ENCODE measurements at regions not wholly inside any gene's neighbourhood (a gene's known extent, or its start where the extent isn't known, plus 50 kb on each side); places are given as distances from the start of the nearest gene placed in this dataset.
A peak's percentile ranks its signal among the peaks of the same experiment; 100 is the strongest.

DNA sequence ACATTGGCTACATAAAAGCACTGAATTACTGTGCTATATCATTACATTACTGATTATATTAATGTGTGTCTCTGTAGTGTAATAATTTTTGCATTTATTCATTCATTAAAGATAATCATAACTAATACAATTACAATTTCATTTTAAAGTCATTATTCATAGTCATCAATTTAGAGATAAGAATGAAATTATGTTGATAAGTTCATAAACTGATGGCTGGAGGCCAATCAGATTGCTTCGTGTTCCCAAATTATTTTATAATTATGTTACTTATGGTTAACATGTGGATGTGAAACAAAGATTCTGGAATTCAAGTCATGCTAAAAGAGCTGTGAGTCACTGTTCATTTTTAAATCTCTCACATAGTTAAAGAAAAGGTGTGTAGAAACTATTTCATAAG, 223.4 kb upstream of the HAND2 start:
- no peak for FAIRE-seq

DNA sequence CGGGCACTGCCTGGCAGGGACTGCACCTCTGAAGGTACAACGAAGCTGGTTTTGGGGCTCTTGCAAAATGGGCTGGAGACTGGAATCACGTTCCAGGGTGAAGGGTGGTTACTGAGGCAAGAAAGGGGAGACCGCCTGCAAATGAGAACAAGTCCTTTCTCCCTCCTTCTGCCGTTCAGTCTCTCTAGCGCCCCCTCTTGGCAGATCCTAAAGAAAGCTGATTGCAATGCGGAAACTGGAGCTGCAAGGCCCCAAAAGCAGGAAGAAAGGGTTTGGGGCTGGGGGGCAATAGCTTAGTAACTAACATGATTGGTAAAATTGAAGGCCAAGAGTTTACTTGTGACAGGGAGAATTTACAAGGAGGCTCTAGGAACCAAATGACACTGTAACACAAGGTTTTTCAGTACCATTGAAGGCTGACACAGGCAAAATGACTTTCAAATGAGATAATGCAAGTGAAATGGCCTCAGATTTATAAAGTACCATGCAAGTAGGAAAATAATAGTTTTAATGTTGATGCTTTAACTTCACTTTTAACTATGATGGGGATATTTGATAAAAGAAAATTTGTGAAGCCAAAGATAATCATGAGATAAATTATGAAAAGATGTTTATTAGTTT, 222.7 kb upstream of the HAND2 start:
- 15% methylated on average over 7 of the region's 7 CpGs for WGBS (ENCODE audit: insufficient coverage, low coverage, missing lambda C conversion rate)
- H3K36me3 ChIP-seq (ENCODE audit: control insufficient read depth, insufficient read depth, low read length): no peaks in the 10 kb centered on the region
- ChIA-PET POLR2A (interaction anchor here (0.8 kb wide), 1 partner anchor 15 kb away, joined by 3 read pairs; no protein-coding TSS in a partner anchor), CTCF (ENCODE audit: low intra/inter-chr PET ratio) (interaction anchor here (1.2 kb wide), 1 partner anchor 246 kb away, joined by 3 read pairs; no protein-coding TSS in a partner anchor)
- no peak overlapping the region for H3K4me3 ChIP-seq
- H3K4me1 ChIP-seq (replicated peaks in 1 of 2; ENCODE audit: control insufficient read depth in 2 of 2, insufficient read depth in 2 of 2, low read length in 2 of 2): no peaks in the 10 kb centered on the region
- peak; percentile 40 to 74 (median 57) for DNase-seq (ENCODE audit: extremely low read depth in 1 of 4, low spot score in 3 of 4)
- no peak overlapping the region for H3K27ac ChIP-seq (ENCODE audit: extremely low read depth, low read depth, low read length)
- peak overlapping the region; percentile 41 for H2AFZ ChIP-seq (ENCODE audit: low read depth, low read length)
- FAIRE-seq: peak; percentile 82
- H3K4me2 ChIP-seq (ENCODE audit: insufficient read depth, low read length): no peak overlapping the region; the same call in 1 of the 2 replicates
- H4K20me1 ChIP-seq (replicated peaks; ENCODE audit: control insufficient read depth, insufficient read depth, low read length): no peaks in the 10 kb centered on the region
- no peaks in the 10 kb centered on the region for H3K79me2 ChIP-seq (ENCODE audit: control insufficient read depth, insufficient read depth, low read length)
- H3K9ac ChIP-seq (ENCODE audit: insufficient read depth in 1 of 2, low read depth in 2 of 2, low read length in 2 of 2): no peak overlapping the region
- H3K27me3 ChIP-seq (ENCODE audit: control insufficient read depth in 2 of 2, insufficient read depth in 2 of 2, low read length in 2 of 2): no peaks in the 10 kb centered on the region
- BruUV-seq (replicated peaks): no TSS peak
- no peaks in the 10 kb centered on the region for H3K9me3 ChIP-seq (replicated peaks; ENCODE audit: control insufficient read depth, insufficient read depth, low read depth, low read length)
- intact Hi-C loops (cut with micrococcal nuclease) (loop anchor here (5.0 to 10.0 kb wide), 3 partner anchors 318 to 565 kb away; no protein-coding TSS in a partner anchor), in situ Hi-C loops (cut with MboI) (no loop called here)
- peak; percentile 84 for ATAC-seq
- no peaks in the 10 kb centered on the region for H3K9me1 ChIP-seq (ENCODE audit: control insufficient read depth, insufficient read depth, low read length)
- TF ChIP-seq SMC3 (conservative IDR thresholded peaks at IDR 0.05; ENCODE audit: insufficient read depth, low read depth, low read length) (peak; percentile 47; the same call in 1 of the 2 replicates), ELF1 (tag; IDR thresholded peaks at IDR 0.05) (peak; percentile 44; the same call in 1 of the 2 replicates), RAD21 (CRISPR knock-in tag; conservative IDR thresholded peaks at IDR 0.05 in 1 of 2, IDR thresholded peaks at IDR 0.05 in 1 of 2) (peak in 1 of 2 experiments; percentile 44; a peak in 2 of 4 replicates)
- TF ChIP-seq, protein P1, sequence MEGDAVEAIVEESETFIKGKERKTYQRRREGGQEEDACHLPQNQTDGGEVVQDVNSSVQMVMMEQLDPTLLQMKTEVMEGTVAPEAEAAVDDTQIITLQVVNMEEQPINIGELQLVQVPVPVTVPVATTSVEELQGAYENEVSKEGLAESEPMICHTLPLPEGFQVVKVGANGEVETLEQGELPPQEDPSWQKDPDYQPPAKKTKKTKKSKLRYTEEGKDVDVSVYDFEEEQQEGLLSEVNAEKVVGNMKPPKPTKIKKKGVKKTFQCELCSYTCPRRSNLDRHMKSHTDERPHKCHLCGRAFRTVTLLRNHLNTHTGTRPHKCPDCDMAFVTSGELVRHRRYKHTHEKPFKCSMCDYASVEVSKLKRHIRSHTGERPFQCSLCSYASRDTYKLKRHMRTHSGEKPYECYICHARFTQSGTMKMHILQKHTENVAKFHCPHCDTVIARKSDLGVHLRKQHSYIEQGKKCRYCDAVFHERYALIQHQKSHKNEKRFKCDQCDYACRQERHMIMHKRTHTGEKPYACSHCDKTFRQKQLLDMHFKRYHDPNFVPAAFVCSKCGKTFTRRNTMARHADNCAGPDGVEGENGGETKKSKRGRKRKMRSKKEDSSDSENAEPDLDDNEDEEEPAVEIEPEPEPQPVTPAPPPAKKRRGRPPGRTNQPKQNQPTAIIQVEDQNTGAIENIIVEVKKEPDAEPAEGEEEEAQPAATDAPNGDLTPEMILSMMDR (IDR thresholded peaks at IDR 0.05 in 2 of 3, conservative IDR thresholded peaks at IDR 0.05 in 1 of 3; ENCODE audit: insufficient read depth in 2 of 3, low read depth in 1 of 3, low read length in 3 of 3): peak; percentile 66 to 78 (median 72)

More for the DNA sequence above, 223.4 kb upstream of the HAND2 start:
- no peaks in the 10 kb centered on the region for H4K20me1 ChIP-seq (replicated peaks; ENCODE audit: control insufficient read depth, insufficient read depth, low read length)
- in situ Hi-C loops (cut with MboI) (no loop called here), intact Hi-C loops (cut with micrococcal nuclease) (loop anchor here (5.0 to 10.0 kb wide), 3 partner anchors 319 to 564 kb away; no protein-coding TSS in a partner anchor)
- H3K9me3 ChIP-seq (replicated peaks; ENCODE audit: control insufficient read depth, insufficient read depth, low read depth, low read length): no peaks in the 10 kb centered on the region
- H3K27ac ChIP-seq (ENCODE audit: extremely low read depth, low read depth, low read length): no peak overlapping the region
- POLR2A ChIA-PET: no interaction called here
- no peak overlapping the region for H3K4me3 ChIP-seq
- BruUV-seq (replicated peaks): no TSS peak
- CTCF ChIA-PET (ENCODE audit: low intra/inter-chr PET ratio): no interaction called here
- ATAC-seq (no peak), DNase-seq (ENCODE audit: extremely low read depth in 1 of 4, low spot score in 3 of 4) (no peak)
- H2AFZ ChIP-seq (ENCODE audit: low read depth, low read length): no peak overlapping the region
- no peaks in the 10 kb centered on the region for H3K79me2 ChIP-seq (ENCODE audit: control insufficient read depth, insufficient read depth, low read length)
- H3K9me1 ChIP-seq (ENCODE audit: control insufficient read depth, insufficient read depth, low read length): no peaks in the 10 kb centered on the region
- 6% methylated on average over 1 of the region's 1 CpG for WGBS (ENCODE audit: insufficient coverage, low coverage, missing lambda C conversion rate)
- H3K36me3 ChIP-seq (ENCODE audit: control insufficient read depth, insufficient read depth, low read length): no peaks in the 10 kb centered on the region
- no peak overlapping the region for H3K9ac ChIP-seq (ENCODE audit: insufficient read depth in 1 of 2, low read depth in 2 of 2, low read length in 2 of 2)
- H3K4me2 ChIP-seq (ENCODE audit: insufficient read depth, low read length): no peak overlapping the region
- no peaks in the 10 kb centered on the region for H3K4me1 ChIP-seq (replicated peaks in 1 of 2; ENCODE audit: control insufficient read depth in 2 of 2, insufficient read depth in 2 of 2, low read length in 2 of 2)
- H3K27me3 ChIP-seq (ENCODE audit: control insufficient read depth in 2 of 2, insufficient read depth in 2 of 2, low read length in 2 of 2): no peaks in the 10 kb centered on the region
- peak; percentile 53 for TF ChIP-seq ZNF316 (IDR thresholded peaks at IDR 0.05)
- TF ChIP-seq WHSC1 (IDR thresholded peaks at IDR 0.05; ENCODE audit: low read length): no peak

Measured in K562 (cell line).